Activated naive CD8-positive, alpha-beta T cell treated with anti-CD3 and anti-CD28 coated beads for 36 hours (primary cell): ENCODE measurements at regions not wholly inside any gene's neighbourhood (a gene's known extent, or its start where the extent isn't known, plus 50 kb on each side); places are given as distances from the start of the nearest gene placed in this dataset.
A peak's percentile ranks its signal among the peaks of the same experiment; 100 is the strongest.
"Not testable (repeated sequence)": the region's sequence is repeated elsewhere in the genome, so short reads cannot be mapped to it uniquely, and the experiment has no call there.

Source experiments
- DNase-seq: peaks from one replicate; pipeline ENCODE4 v3.0.0; 2021
- H3K27ac Mint-ChIP-seq: one replicate; pipeline ENCODE4 v1.8.0; 2022; ENCODE audit warnings: mild to moderate bottlenecking, moderate library complexity, mixed read lengths
- H3K27me3 Mint-ChIP-seq: one replicate; pipeline ENCODE4 v1.8.0; 2022; ENCODE audit warnings: mild to moderate bottlenecking, mixed read lengths
- H3K36me3 Mint-ChIP-seq: one replicate; pipeline ENCODE4 v1.8.0; 2021; ENCODE audit warnings: mild to moderate bottlenecking, mixed read lengths
- H3K4me1 Mint-ChIP-seq: one replicate; pipeline ENCODE4 v1.8.0; 2021; ENCODE audit warnings: mixed read lengths
- H3K4me3 Mint-ChIP-seq: one replicate; pipeline ENCODE4 v1.8.0; 2022; ENCODE audit warnings: mild to moderate bottlenecking, moderate library complexity, mixed read lengths
- H3K9me3 Mint-ChIP-seq: one replicate; pipeline ENCODE4 v1.8.0; 2022; ENCODE audit warnings: mixed read lengths

DNA sequence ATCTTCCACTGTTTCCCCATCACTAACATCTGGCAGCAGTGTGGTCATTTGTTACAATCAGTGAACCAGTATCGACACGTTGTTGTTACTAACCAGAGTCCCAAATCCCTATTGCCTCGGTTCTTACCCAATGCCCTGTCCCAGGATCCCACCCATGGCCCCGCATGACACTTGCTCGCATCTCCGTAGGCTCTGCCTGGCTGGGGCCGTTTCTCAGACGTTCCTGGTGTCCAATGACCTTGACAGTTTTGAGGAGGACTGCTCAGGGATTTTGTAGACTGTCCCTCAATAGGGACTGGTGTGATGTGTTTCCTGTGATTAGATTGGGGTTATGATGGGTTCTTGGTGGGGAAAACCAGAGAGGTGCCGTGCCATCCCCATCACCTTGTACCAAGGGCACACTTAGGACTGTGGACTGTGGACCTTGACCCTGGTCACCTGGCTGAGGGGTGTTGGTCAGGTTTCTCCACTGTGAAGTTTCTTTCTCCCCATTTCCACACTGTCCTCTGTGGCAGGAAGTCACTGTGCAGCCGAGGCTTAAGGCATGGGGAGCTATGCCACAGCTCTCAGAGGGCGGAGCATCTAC is 108.4 kb downstream of the ADRA2C start:
- H3K4me1 Mint-ChIP-seq: peaks cover 3% of the 10 kb centered on the region
- peaks cover 10% of the 10 kb centered on the region for H3K9me3 Mint-ChIP-seq
- H3K4me3 Mint-ChIP-seq: no peak overlapping the region
- H3K27me3 Mint-ChIP-seq: peaks cover 74% of the 10 kb centered on the region
- DNase-seq: no peak
- H3K27ac Mint-ChIP-seq: no peak overlapping the region
- no peaks in the 10 kb centered on the region for H3K36me3 Mint-ChIP-seq

DNA sequence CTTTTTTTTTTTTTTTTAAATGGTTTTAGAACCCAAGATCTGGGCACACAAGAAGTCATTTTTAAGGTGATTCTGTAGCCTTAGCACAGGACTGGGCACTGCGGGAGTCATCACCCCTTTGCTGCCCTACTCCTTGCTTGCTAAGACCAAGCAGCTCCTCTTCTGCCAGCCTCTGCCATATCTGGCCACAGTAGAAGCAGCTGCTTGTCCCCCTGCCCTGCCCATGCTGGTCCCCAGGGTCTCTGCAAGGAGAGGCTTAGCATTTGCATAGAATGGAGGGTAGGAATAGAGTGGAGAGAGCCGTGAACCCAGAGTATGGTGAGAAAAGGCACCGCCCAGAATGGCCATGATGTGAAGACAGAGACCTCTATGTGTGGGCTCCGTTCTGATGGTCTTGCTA is 109.3 kb downstream of the ADRA2C start:
- DNase-seq: no peak
- Mint-ChIP-seq H3K4me1 (peaks cover 5% of the 10 kb centered on the region), H3K9me3 (peaks cover 10% of the 10 kb centered on the region), H3K27me3 (peaks cover 75% of the 10 kb centered on the region), H3K36me3 (no peaks in the 10 kb centered on the region), H3K4me3 (no peak overlapping the region), H3K27ac (no peak overlapping the region)

- peaks cover 71% of the 10 kb centered on the region for H3K27me3 Mint-ChIP-seq
- not testable (repeated sequence) for H3K36me3 Mint-ChIP-seq, H3K4me3 Mint-ChIP-seq, H3K27ac Mint-ChIP-seq, H3K4me1 Mint-ChIP-seq, DNase-seq
- peaks cover 10% of the 10 kb centered on the region for H3K9me3 Mint-ChIP-seq
Measured at GRCh38 chr4:3876057-3876845, 110.1 kb downstream of the ADRA2C start.

GRCh38 chr4:3877236-3877635 is 111.1 kb downstream of the ADRA2C start:
- Mint-ChIP-seq H3K4me3 (no peak overlapping the region), H3K27me3 (peaks cover 62% of the 10 kb centered on the region), H3K27ac (no peak overlapping the region), H3K4me1 (peaks cover 3% of the 10 kb centered on the region), H3K9me3 (peaks cover 10% of the 10 kb centered on the region), H3K36me3 (no peaks in the 10 kb centered on the region)
- no peak for DNase-seq

- DNase-seq: no peak
- Mint-ChIP-seq H3K27ac (no peak overlapping the region), H3K4me1 (peaks cover 3% of the 10 kb centered on the region), H3K9me3 (peaks cover 10% of the 10 kb centered on the region), H3K36me3 (no peaks in the 10 kb centered on the region), H3K27me3 (peaks cover 56% of the 10 kb centered on the region), H3K4me3 (no peak overlapping the region)
Measured at GRCh38 chr4:3877868-3878267, 111.7 kb downstream of the ADRA2C start.

DNA sequence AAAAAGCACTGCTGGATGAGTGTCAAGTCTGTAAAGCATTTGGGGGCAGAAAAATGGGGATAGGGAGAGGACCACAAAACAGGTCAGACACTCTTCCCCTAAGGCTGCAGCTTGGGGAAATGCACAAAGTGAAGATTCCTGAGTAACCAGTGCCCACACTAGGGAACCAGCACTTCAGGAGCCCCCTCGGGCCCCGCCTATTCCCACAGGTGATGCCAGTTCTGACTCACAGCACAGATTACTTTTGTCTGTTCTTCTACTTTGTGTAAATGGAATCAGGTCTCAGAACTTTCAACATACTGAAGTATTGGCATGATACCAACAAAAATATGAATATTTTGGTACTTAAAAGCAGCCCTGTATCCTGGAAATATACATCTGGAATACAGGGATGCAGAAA is 112.5 kb downstream of the ADRA2C start:
- H3K27ac Mint-ChIP-seq: no peak overlapping the region
- H3K4me3 Mint-ChIP-seq: no peak overlapping the region
- peaks cover 10% of the 10 kb centered on the region for H3K9me3 Mint-ChIP-seq
- H3K4me1 Mint-ChIP-seq: peaks cover 3% of the 10 kb centered on the region
- H3K36me3 Mint-ChIP-seq: no peaks in the 10 kb centered on the region
- DNase-seq: no peak
- peaks cover 49% of the 10 kb centered on the region for H3K27me3 Mint-ChIP-seq

GRCh38 chr4:3879681-3880614 is 113.8 kb downstream of the ADRA2C start:
- DNase-seq: no peak
- Mint-ChIP-seq H3K4me3 (no peak overlapping the region), H3K27ac (no peak overlapping the region), H3K27me3 (peaks cover 42% of the 10 kb centered on the region), H3K4me1 (peaks cover 3% of the 10 kb centered on the region), H3K9me3 (peaks cover 10% of the 10 kb centered on the region), H3K36me3 (no peaks in the 10 kb centered on the region)

DNA sequence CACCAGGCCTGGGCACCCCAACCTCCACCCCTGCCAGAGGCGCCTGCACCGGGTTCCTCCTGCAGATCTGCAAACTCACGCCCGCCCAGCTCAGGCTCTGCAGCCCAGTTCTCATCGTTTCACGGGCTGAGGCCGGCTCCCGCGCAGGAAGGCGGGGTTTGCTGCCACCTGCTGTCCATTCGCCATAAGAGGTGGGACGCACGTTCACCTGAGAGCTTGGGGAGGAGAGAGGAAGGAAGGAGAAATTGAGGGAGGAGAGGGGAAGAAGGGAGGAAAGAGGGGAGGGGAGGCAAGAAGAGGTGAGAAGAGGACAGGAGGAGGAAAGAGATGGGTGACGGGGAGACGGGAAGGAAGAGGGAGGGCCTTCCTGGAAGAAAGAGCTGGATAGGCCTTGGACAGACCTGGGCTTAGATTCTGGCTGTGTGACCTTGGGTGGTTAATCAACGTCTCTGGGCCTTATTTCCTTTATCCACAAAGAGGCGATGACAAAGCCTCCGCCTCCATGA is 114.5 kb downstream of the ADRA2C start:
- peaks cover 10% of the 10 kb centered on the region for H3K9me3 Mint-ChIP-seq
- peak; percentile 70 for DNase-seq
- peaks cover 3% of the 10 kb centered on the region for H3K4me1 Mint-ChIP-seq
- H3K27me3 Mint-ChIP-seq: peaks cover 45% of the 10 kb centered on the region
- no peak overlapping the region for H3K4me3 Mint-ChIP-seq
- H3K27ac Mint-ChIP-seq: no peak overlapping the region
- H3K36me3 Mint-ChIP-seq: no peaks in the 10 kb centered on the region

GRCh38 chr4:3882316-3882885 is 116.2 kb downstream of the ADRA2C start:
- DNase-seq, H3K4me3 Mint-ChIP-seq, H3K4me1 Mint-ChIP-seq, H3K36me3 Mint-ChIP-seq, H3K27ac Mint-ChIP-seq: not testable (repeated sequence)
- H3K9me3 Mint-ChIP-seq: peaks cover 10% of the 10 kb centered on the region
- peaks cover 47% of the 10 kb centered on the region for H3K27me3 Mint-ChIP-seq

DNA sequence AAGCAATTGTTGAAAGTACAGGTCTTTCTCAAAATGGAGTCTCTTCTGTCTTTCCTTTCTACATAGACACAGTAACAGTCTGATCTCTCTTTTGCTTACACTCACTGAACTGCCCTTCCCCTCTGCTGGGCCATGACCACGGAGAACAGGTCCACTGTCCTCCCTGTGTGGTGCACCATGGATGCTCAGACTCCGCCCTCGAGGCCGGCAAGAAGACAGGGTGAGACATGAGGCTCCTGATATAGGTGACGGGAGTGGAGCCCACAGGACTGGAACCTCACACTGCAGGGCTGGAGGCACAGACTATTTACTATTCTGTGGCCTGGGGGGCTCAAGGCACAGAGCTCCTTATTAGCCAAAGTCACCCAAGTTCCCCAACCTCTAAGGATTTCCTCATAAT is 118.1 kb downstream of the ADRA2C start:
- H3K36me3 Mint-ChIP-seq, H3K9me3 Mint-ChIP-seq, H3K4me1 Mint-ChIP-seq, H3K27ac Mint-ChIP-seq, DNase-seq, H3K4me3 Mint-ChIP-seq: not testable (repeated sequence)
- H3K27me3 Mint-ChIP-seq: peaks cover 28% of the 10 kb centered on the region

- not testable (repeated sequence) for H3K4me3 Mint-ChIP-seq, H3K4me1 Mint-ChIP-seq, H3K9me3 Mint-ChIP-seq, H3K36me3 Mint-ChIP-seq, H3K27ac Mint-ChIP-seq
- DNase-seq: peak; percentile 49
- peaks cover 13% of the 10 kb centered on the region for H3K27me3 Mint-ChIP-seq
Measured at GRCh38 chr4:3893590-3893989, 127.4 kb downstream of the ADRA2C start.

GRCh38 chr4:3894086-3894959 is 128.1 kb downstream of the ADRA2C start:
- not testable (repeated sequence) for H3K4me1 Mint-ChIP-seq, H3K27ac Mint-ChIP-seq, H3K9me3 Mint-ChIP-seq, H3K4me3 Mint-ChIP-seq, H3K36me3 Mint-ChIP-seq, DNase-seq
- H3K27me3 Mint-ChIP-seq: peaks cover 13% of the 10 kb centered on the region

DNA sequence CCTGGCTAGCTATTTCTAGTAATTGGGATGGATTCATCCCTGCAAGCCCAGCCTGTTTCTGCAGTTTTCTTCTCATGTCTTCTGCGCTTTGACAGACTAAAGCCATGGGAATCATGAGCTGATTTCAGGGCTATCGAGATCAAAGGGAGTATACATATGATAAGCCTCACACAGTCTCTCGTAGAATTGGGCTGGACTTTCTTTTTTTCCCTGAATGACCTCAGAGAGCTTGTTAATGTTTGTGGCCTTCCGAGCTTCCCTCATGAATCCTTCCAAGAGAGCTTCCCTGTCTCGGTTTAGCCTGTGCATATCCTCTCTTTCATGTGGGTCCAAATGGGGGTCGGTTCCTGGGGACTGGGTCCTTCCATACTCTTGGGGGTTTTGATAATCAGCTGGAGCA is 130.3 kb downstream of the ADRA2C start:
- Mint-ChIP-seq H3K27me3 (peaks cover 13% of the 10 kb centered on the region), H3K36me3 (no peaks in the 10 kb centered on the region), H3K9me3 (no peaks in the 10 kb centered on the region), H3K4me1 (no peaks in the 10 kb centered on the region), H3K4me3 (no peak overlapping the region), H3K27ac (no peak overlapping the region)
- DNase-seq: no peak

DNA sequence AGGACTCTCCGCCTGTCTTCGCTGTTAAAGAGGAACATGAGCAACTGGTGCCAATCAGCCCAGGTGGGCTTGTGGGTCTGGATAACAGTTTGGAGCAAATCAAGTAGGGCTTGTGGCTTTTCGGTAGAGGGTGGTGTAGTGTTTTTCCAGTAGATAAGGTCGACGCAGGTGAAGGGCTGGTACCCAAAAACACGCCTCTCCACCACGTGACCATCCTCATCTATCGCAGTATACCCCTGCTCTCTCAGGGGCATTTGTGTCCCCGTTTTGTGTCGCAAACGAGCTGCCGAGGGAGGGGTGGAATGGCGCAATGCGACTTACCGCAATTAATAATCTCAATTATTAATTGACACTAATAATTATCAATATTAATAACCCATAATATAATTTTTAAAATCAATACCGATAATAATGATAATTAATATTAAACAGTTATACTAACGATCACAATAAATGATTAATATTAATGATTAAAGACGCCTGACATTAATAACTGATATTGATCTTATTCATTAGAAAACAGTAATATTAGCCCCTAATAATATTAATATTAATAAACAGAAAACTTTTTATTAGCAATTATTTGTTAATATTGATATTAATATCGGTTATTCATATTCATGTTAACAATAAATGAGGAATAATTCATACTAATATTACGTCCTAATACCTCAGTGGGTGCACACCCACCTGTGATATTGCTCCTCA is 130.8 kb downstream of the ADRA2C start:
- not testable (repeated sequence) for H3K36me3 Mint-ChIP-seq, DNase-seq, H3K4me3 Mint-ChIP-seq, H3K9me3 Mint-ChIP-seq, H3K4me1 Mint-ChIP-seq, H3K27ac Mint-ChIP-seq
- H3K27me3 Mint-ChIP-seq: peaks cover 18% of the 10 kb centered on the region
